GM12892 (cell line): ENCODE measurements at regions not wholly inside any gene's neighbourhood (a gene's known extent, or its start where the extent isn't known, plus 50 kb on each side); places are given as distances from the start of the nearest gene placed in this dataset.

Experiments used
- DNase-seq: peaks from one replicate; pipeline ENCODE4 v3.0.0; 2011; ENCODE audit not compliant: insufficient read length
- FAIRE-seq: peaks from 2 replicates; lab custom pipeline; 2011; peaks lifted over from hg19 to GRCh38; lab: Jason Lieb, UNC
- POLR2A ChIP-seq: IDR thresholded peaks from 2 replicates; pipeline ENCODE4 v1.6.1; 2011; ENCODE audit warnings: low read depth, low read length, control low read depth
- POLR2AphosphoS5 ChIP-seq: IDR thresholded peaks from 2 replicates; pipeline ENCODE4 v1.6.1; 2011; ENCODE audit warnings: low read depth, low read length, control low read depth
- TAF1 ChIP-seq: IDR thresholded peaks from 2 replicates; pipeline ENCODE4 v1.6.1; 2011; ENCODE audit warnings: low read depth, mild to moderate bottlenecking, control low read depth, low read length, borderline replicate concordance

GRCh38 chr13:62593804-62594203 lies 1178.2 kb upstream of the PCDH20 start:
- DNase-seq (no peak), FAIRE-seq (no peak)
- TF ChIP-seq POLR2AphosphoS5 (no peak), TAF1 (no peak), POLR2A (no peak)

GRCh38 chr13:62583466-62583865 lies 1167.8 kb upstream of the PCDH20 start:
- DNase-seq (no peak), FAIRE-seq (no peak)
- no peak for TF ChIP-seq POLR2AphosphoS5
- no peak for TF ChIP-seq TAF1

- FAIRE-seq: no peak
- TF ChIP-seq TAF1 (no peak), POLR2A (no peak), POLR2AphosphoS5 (no peak)
- DNase-seq: no peak
Measured at GRCh38 chr13:62578402-62578801, 1162.8 kb upstream of the PCDH20 start.

GRCh38 chr13:62564770-62565169 lies 1149.1 kb upstream of the PCDH20 start:
- TF ChIP-seq POLR2A (no peak), POLR2AphosphoS5 (no peak), TAF1 (no peak)
- no peak for DNase-seq
- FAIRE-seq: no peak

GRCh38 chr13:62563251-62563650 lies 1147.6 kb upstream of the PCDH20 start:
- FAIRE-seq (no peak), DNase-seq (no peak)
- TF ChIP-seq POLR2AphosphoS5 (no peak), POLR2A (no peak), TAF1 (no peak)

- FAIRE-seq (no peak), DNase-seq (no peak)
- TF ChIP-seq POLR2AphosphoS5: no peak
- no peak for TF ChIP-seq POLR2A
- TF ChIP-seq TAF1: no peak
Measured at GRCh38 chr13:62556978-62557377, 1141.3 kb upstream of the PCDH20 start.

GRCh38 chr13:62551588-62551987 lies 1135.9 kb upstream of the PCDH20 start:
- FAIRE-seq (no peak), DNase-seq (no peak)
- no peak for TF ChIP-seq TAF1
- no peak for TF ChIP-seq POLR2AphosphoS5
- no peak for TF ChIP-seq POLR2A

- FAIRE-seq (no peak), DNase-seq (no peak)
- TF ChIP-seq POLR2A (no peak), POLR2AphosphoS5 (no peak), TAF1 (no peak)
Measured at GRCh38 chr13:62544928-62545327, 1129.3 kb upstream of the PCDH20 start.

- DNase-seq (no peak), FAIRE-seq (no peak)
- TF ChIP-seq TAF1 (no peak), POLR2A (no peak), POLR2AphosphoS5 (no peak)
Measured at GRCh38 chr13:62537593-62537992, 1121.9 kb upstream of the PCDH20 start.

- DNase-seq (no peak), FAIRE-seq (no peak)
- no peak for TF ChIP-seq POLR2A
- TF ChIP-seq POLR2AphosphoS5: no peak
- TF ChIP-seq TAF1: no peak
Measured at GRCh38 chr13:62525652-62526051, 1110.0 kb upstream of the PCDH20 start.

GRCh38 chr13:62524498-62524897 lies 1108.8 kb upstream of the PCDH20 start:
- FAIRE-seq: no peak
- TF ChIP-seq POLR2AphosphoS5 (no peak), TAF1 (no peak), POLR2A (no peak)
- no peak for DNase-seq

GRCh38 chr13:62524061-62524460 lies 1108.4 kb upstream of the PCDH20 start:
- FAIRE-seq: no peak
- no peak for TF ChIP-seq POLR2A
- TF ChIP-seq TAF1: no peak
- TF ChIP-seq POLR2AphosphoS5: no peak
- DNase-seq: no peak
